HG03571 (cell line): ENCODE measurements at regions not wholly inside any gene's neighbourhood (a gene's known extent, or its start where the extent isn't known, plus 50 kb on each side); places are given as distances from the start of the nearest gene placed in this dataset.
"Not testable (repeated sequence)": the region's sequence is repeated elsewhere in the genome, so short reads cannot be mapped to it uniquely, and the experiment has no call there.

ENCODE experiments used
- ATAC-seq: cut with Tn5 transposase; IDR thresholded peaks from one replicate; pipeline ENCODE4 v1.9.1; 2021; ENCODE audit not compliant: unreplicated experiment

GRCh38 chr2:220374282-220374681 is 746.9 kb downstream of the SLC4A3 start:
- ATAC-seq: no peak

DNA sequence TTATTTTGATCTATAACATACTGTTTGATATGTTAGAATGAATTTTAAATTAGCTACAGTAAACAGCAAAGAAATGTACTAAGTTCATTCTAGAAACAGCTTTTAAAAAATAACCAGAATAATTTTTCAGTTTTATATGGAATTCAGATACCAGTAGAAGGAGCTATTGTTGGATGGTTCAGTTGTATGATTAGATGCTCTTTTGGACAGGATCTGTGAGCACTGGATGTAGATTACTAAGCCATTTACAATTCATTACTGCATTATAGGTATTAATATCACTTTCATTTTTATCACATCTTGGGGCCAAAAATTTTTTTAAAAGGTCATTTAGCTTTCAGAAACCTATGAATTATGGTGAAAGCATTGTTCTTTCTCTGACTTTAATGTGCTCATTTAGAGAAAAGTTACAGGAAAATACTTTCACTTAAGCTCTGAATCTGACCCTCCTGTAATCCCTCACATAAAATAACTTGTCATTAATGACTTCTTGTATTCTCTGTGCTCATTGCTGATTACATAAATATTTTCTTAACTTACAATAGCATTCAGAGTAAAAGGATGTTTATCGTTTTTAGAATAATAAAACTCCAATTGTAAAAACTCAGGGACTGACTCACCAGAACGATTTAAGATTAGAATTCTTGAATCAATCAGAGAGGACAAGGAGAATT is 750.2 kb downstream of the SLC4A3 start:
- ATAC-seq: no peak

- ATAC-seq: not testable (repeated sequence)
Measured at GRCh38 chr2:220387758-220388157, 760.3 kb downstream of the SLC4A3 start.

GRCh38 chr2:220393711-220394110 is 766.3 kb downstream of the SLC4A3 start:
- ATAC-seq: no peak

DNA sequence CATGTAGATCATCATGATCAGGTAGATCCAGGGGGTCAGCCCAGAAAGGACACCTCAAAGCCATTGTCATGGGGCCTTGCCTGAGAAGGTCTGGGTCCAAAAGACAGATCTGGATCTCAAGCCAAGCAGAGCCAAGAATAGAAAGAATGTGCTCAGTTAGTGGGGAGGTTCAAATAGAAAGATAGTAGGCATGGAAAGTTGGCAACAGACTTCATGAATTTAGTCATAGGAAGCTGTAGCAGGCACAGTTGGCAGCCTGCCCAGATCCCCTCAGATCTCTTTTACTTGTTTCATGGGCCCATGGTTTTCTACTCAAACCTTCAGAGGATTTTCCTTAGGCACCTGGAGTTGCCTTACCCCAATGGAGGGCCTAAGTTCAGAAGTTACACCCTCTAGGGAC is 767.0 kb downstream of the SLC4A3 start:
- no peak for ATAC-seq

- no peak for ATAC-seq
Measured at GRCh38 chr2:220396287-220396686, 768.9 kb downstream of the SLC4A3 start.

GRCh38 chr2:220410296-220410695 is 782.9 kb downstream of the SLC4A3 start:
- ATAC-seq: no peak

DNA sequence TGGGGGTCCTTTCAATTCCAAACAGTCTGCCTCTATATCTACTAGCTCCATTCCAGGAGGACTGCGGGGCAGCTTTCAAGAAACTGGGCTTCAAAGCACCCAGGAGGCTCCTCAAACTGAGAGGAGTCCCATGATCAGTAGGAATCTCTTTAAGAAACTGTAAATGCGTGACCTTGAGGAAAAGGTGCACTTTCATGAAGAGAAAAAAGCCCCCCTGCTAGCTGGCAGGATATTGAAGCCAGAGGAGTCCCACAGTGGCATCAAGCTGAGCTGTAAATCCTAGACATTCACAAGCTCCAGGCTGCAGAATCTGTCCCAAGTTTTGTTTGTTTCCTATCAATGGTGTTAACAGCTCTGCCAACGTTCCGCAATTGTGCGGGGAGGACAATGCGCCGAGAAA is 790.1 kb downstream of the SLC4A3 start:
- ATAC-seq: no peak

DNA sequence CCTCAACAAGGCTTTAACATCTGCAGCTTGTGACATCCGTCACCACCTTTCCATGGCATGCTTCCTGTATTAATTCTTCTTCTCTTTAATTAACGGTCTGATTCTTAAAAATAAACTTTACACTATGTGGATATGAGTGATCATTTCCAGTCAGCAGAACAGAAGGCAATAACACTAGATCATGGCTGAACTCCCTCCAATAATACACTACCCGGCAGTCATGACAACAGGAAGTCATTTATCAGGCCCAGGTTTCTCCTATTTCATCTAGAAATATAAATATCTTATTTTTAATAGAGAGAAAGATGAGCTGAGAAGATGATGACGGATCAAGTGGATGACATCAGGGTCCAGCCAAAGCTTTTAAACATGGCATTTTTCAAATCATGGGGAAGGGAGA is 792.2 kb downstream of the SLC4A3 start:
- no peak for ATAC-seq

DNA sequence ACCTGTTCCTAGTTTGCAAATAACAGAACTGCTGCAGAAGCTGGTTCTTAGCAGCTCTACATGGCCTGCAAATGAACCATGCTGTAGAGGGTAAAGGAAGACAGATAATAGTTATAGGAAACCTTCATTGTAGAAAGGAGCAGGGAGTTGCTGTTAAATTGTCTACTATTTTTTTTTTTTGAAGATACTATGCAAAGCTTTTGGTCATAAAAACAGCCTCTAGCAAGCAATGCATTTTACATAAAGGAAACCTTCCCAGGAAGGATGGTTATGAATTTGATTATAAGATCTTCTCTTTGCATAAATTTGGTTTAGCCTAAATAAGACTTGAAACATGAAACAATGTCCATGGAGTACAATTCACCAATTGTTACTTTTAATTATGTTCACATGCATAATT is 793.4 kb downstream of the SLC4A3 start:
- no peak for ATAC-seq

DNA sequence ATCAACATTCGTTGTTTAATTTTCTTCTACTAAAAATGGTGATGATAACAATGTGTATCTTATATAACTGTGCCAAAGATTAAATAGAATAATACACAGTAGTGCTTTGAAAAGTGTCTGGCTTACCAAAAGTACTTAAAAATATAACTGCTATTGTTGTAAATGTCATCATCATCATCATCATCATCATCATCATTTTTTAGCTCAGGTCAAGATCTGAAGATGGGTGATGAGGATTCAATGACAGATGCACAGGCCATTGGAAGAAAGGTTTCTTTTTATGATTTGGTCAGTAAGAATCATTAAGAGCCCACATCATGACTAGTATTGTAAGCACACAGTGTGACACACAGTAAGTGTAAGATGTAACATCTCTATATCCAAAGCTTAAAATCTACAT is 795.2 kb downstream of the SLC4A3 start:
- no peak for ATAC-seq

GRCh38 chr2:220424561-220424960 is 797.1 kb downstream of the SLC4A3 start:
- no peak for ATAC-seq

DNA sequence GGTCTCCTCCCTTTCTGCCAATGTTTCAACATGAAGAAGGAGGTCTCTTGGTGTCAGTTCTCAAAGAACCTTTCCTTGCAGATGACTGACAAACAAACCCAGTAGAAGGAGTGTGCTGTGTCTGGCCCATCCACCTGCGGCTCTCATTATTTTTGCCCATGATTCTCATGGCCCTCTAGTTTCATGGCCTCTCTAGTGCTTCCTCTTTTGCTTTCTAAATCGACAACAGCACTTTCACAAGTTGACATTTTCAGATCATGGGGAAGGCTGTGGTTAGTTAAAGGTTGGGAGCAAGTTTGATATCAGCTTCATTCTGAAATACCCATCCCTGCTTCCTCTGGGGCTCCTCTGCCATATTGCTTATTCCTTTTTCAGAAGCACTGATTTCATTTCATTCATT is 805.2 kb downstream of the SLC4A3 start:
- no peak for ATAC-seq

DNA sequence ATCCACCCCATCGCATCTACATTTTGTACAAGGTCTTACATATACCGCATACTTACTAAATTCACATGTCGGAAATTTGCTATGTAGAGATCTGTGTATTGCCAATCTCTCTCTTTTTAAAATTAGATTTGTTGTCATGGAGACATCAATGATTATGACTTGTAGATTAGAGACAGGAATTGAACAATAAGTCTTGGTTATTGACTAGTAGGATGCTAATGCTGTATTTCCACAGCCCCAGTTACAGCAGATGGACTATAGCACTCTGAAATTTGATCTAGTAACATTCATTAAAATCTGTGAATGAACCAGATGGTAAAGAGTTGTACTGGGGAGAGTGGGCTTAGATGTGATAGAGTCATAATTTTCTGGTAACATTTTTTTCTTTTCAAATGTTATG is 805.7 kb downstream of the SLC4A3 start:
- no peak for ATAC-seq

DNA sequence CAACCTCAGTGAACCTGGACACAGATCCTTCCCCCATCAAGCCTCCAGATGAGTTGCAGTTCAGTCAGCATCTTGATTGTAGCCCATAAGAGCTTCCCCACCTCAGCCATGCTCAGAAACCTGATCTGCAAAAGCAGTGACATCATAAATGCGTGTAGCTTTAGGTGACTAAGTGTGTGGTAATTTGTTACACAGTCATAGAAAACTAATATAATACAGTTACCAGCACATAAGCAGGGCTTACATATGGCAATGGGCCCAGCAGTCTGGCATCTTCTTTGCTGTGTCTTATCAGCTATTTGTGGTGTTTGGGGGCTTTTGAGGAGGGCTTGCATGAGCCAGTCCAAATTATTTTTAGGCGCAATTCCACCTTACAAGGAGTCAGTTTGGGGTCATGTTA is 807.0 kb downstream of the SLC4A3 start:
- ATAC-seq: no peak

DNA sequence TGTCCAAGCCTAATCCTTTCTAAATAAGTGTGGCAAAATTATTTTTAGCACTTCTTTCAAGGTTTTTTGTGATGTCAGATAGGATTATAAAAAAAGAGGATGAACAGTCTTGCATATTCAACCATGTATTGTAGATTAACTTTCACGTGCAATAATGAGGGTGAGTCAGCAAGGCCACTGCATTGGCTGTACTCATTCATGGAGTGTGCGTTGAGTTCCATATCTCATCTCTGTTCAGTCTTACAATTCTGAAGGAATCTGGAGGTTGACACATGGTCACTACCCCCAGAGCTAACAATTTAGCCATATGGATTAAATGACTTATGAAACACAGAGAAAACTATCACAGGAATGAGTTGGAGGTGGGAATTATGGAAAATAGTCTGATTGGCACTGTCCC is 810.5 kb downstream of the SLC4A3 start:
- ATAC-seq: no peak

GRCh38 chr2:220440731-220441130 is 813.3 kb downstream of the SLC4A3 start:
- no peak for ATAC-seq

DNA sequence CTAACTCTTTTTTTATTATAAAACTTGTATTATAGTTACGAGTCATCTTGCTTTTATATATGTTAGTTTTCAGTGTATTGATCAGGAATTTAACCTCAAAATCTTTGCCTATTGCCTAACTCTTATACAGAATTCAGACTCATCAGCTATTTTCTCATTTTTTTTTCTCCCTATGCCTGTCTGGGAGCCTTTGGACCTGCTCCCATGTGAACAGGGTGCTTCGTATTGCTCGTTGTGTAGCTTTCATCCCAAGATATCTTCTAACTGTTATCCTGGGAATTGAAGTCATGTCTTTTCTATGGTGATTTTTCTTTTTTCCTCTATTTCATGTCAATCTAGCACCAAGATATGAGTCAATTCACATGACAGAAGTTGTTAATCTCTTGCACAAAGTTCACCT is 814.0 kb downstream of the SLC4A3 start:
- ATAC-seq: no peak

DNA sequence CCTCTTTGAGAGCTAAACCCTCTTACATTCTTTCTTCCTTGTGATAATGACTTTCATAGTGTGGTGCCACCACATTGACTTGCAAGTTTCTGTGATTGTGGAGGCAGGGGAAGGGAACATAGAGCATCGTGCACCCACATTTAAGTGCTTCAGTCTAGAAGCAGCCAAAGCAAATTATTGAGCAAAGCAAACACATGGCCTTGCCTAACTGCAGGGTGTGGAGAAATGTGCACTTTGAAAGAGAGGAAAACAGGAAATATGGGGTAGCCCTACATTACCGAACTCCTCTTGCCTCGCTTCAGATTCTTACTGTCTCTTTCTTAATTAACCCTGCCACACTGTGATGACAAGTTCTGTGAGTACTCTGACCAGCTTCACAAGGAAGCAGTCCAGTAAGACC is 814.6 kb downstream of the SLC4A3 start:
- no peak for ATAC-seq

GRCh38 chr2:220445429-220446105 is 818.1 kb downstream of the SLC4A3 start:
- ATAC-seq: no peak

DNA sequence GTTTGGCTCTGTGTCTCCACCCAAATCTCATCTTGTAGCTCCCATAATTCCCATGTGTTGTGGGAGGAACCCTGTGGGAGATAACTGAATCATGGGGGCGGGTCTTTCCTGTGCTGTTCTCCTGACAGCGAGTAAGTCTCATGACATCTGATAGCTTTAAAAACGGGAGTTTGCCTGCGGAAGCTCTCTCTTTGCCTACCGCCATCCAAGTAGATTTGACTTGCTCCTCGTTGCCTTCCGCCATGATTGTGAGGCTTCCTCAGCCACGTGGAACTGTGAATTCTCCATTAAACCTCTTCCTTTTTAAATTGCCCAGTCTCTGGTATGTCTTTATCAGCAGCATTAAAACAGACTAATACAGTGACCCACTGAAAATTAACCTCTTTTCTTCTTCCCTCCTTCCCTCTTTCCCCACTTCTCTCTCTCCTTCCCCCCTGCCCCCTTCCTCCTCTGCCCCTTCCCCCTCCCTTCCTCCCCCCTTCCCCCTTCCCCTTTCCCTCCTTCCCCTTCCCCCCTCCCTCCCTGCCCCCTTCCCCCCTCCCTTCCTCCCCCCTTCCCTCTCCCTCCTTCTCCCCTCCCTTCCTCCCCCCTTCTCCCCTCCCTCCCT is 818.8 kb downstream of the SLC4A3 start:
- no peak for ATAC-seq

DNA sequence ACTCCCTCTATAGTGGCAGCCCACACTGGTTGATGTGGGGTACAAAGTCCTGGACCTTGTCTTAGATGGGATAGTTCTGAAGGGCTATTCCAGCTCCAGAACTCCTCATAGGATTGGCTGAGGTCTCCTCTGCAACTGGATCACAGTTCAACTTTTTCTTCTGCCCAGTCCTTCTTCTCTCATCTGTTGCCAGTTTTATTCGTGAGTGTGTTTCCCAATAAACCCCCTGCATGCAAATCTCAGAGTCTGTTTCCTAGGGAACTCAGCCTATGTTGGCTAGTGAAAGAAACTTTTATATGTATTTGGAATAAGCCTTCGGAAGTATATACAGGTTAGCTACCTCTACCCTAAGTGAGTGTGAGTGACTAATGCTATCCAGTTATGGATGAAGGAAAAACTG is 823.4 kb downstream of the SLC4A3 start:
- no peak for ATAC-seq

GRCh38 chr2:220451438-220451837 is 824.0 kb downstream of the SLC4A3 start:
- no peak for ATAC-seq
